Endothelial cell of umbilical vein (primary cell): ENCODE measurements at regions not wholly inside any gene's neighbourhood (a gene's known extent, or its start where the extent isn't known, plus 50 kb on each side); places are given as distances from the start of the nearest gene placed in this dataset.

Experiments
- BruUV-seq: library from RNA; stranded (reverse); fragments of 400-500 nt; replicated peaks from 2 replicates; lab custom pipeline; 2021; lab: Mats Ljungman, UMichigan
- CTCF ChIA-PET: fragments of 300-600, 350-600 bp; sonication (Branson Sonifier 250); formaldehyde crosslinking; loops from one replicate; lab custom pipeline; 2021; ENCODE audit warnings: antibody characterized with exemption, inconsistent platforms; lab: Charles Lee
- POLR2A ChIA-PET: fragments of 300-600, 350-600 bp; sonication (Branson Sonifier 250); formaldehyde crosslinking; loops from one replicate; lab custom pipeline; 2021; ENCODE audit warnings: antibody characterized with exemption, inconsistent platforms; lab: Charles Lee
- DNase-seq: peaks from one replicate; pipeline ENCODE4 v3.0.0-alpha.2; 2011; ENCODE audit warnings: low read depth, low spot score
- FAIRE-seq: peaks from 2 replicates; lab custom pipeline; 2011; peaks lifted over from hg19 to GRCh38; lab: Jason Lieb, UNC
- H2AFZ ChIP-seq: 2 replicates; pipeline ENCODE4 v1.6.0; 2012; ENCODE audit warnings: low read depth, low read length, control low read depth, inconsistent platforms
- H3K27ac ChIP-seq: 2 replicates; pipeline ENCODE4 v1.5.1; 2011; ENCODE audit warnings: low read depth, mild to moderate bottlenecking, control low read depth, low read length, moderate library complexity; ENCODE audit not compliant: insufficient read depth
- H3K27me3 ChIP-seq, 2 experiments: 2 replicates each; pipeline versions ENCODE4 v1.6.0 to v1.6.1; 2011; ENCODE audit warnings: low read length in 2 of 2, mixed read lengths in 1 of 2; ENCODE audit not compliant: control insufficient read depth in 2 of 2, insufficient read depth in 2 of 2
- H3K36me3 ChIP-seq, 2 experiments: 2 replicates in 1 of 2; 3 replicates in 1 of 2; pipeline ENCODE4 v1.5.1; 2011; ENCODE audit warnings: low read length in 2 of 2, mild to moderate bottlenecking in 1 of 2, moderate library complexity in 1 of 2; ENCODE audit not compliant: control insufficient read depth in 2 of 2, insufficient read depth in 2 of 2; ENCODE audit errors: extremely low read depth in 1 of 2
- H3K4me1 ChIP-seq: 3 replicates; pipeline ENCODE4 v1.5.1; 2011; ENCODE audit warnings: mild to moderate bottlenecking, low read length; ENCODE audit not compliant: control insufficient read depth, insufficient read depth; ENCODE audit errors: extremely low read depth
- H3K4me2 ChIP-seq: 2 replicates; pipeline ENCODE4 v1.6.1; 2011; ENCODE audit warnings: low read length, control low read depth, mixed read lengths; ENCODE audit not compliant: insufficient read depth
- H3K4me3 ChIP-seq, 3 experiments: fragments of 200-600 bp in 1 of 3; sonication (generic), shearing (Covaris generic) in 1 of 3; replicated peaks in 1 of 3; 2 replicates each; pipeline ENCODE4 v1.5.1; 2011 to 2016; ENCODE audit warnings: control low read depth in 3 of 3, low read length in 3 of 3, mild to moderate bottlenecking in 2 of 3, inconsistent platforms in 1 of 3, low read depth in 1 of 3, moderate library complexity in 1 of 3; ENCODE audit not compliant: insufficient read depth in 1 of 3
- H3K79me2 ChIP-seq: 2 replicates; pipeline ENCODE4 v1.6.0; 2012; ENCODE audit warnings: low read length, inconsistent platforms; ENCODE audit not compliant: control insufficient read depth, insufficient read depth
- H3K9ac ChIP-seq: replicated peaks from 2 replicates; pipeline ENCODE3; 2011; ENCODE audit warnings: low read length, control low read depth; ENCODE audit not compliant: insufficient read depth; ENCODE audit errors: extremely low read depth
- H3K9me1 ChIP-seq: replicated peaks from 3 replicates; pipeline ENCODE4 v1.6.0; 2011; ENCODE audit warnings: mild to moderate bottlenecking, low read length; ENCODE audit not compliant: control insufficient read depth, insufficient read depth; ENCODE audit errors: extremely low read depth
- H3K9me3 ChIP-seq: replicated peaks from 2 replicates; pipeline ENCODE4 v1.5.1; 2012; ENCODE audit warnings: low read length, inconsistent platforms; ENCODE audit not compliant: control insufficient read depth, insufficient read depth
- H4K20me1 ChIP-seq: replicated peaks from 2 replicates; pipeline ENCODE3; 2011; ENCODE audit warnings: mild to moderate bottlenecking, low read length; ENCODE audit not compliant: control insufficient read depth, insufficient read depth; ENCODE audit errors: extremely low read depth
- CTCF ChIP-seq, 2 donors: IDR thresholded peaks; 1 replicate in 1 of 2; 2 replicates in 1 of 2; pipeline ENCODE4 v1.5.1; 2011; ENCODE audit warnings: low read length in 2 of 2, mild to moderate bottlenecking in 2 of 2, moderate library complexity in 2 of 2, control low read depth in 1 of 2, inconsistent platforms in 1 of 2, low read depth in 1 of 2; ENCODE audit not compliant: insufficient read depth in 1 of 2; ENCODE audit errors: extremely low read depth in 1 of 2
- EZH2 ChIP-seq: IDR thresholded peaks from 2 replicates; pipeline ENCODE4 v1.6.1; 2012; ENCODE audit warnings: borderline replicate concordance, low read depth, mild to moderate bottlenecking, moderate library complexity, low read length, inconsistent platforms; ENCODE audit not compliant: severe bottlenecking
- FOS ChIP-seq: IDR thresholded peaks from 2 replicates; pipeline ENCODE4 v1.6.1; 2011; ENCODE audit warnings: mild to moderate bottlenecking, low read length, moderate library complexity, borderline replicate concordance; ENCODE audit not compliant: insufficient read depth
- GATA2 ChIP-seq: IDR thresholded peaks from 2 replicates; pipeline ENCODE4 v1.7.0; 2011; ENCODE audit warnings: low read depth, mild to moderate bottlenecking, moderate library complexity, mixed read lengths, low read length; ENCODE audit not compliant: insufficient read length, insufficient read depth
- JUN ChIP-seq: IDR thresholded peaks from 2 replicates; pipeline ENCODE4 v1.6.1; 2011; ENCODE audit warnings: borderline replicate concordance, low read depth; ENCODE audit not compliant: insufficient read length, insufficient read depth
- MAX ChIP-seq: IDR thresholded peaks from 2 replicates; pipeline ENCODE4 v1.6.1; 2011; ENCODE audit not compliant: insufficient read depth, insufficient read length
- MYC ChIP-seq: IDR thresholded peaks from one replicate; pipeline ENCODE4 v1.6.1; 2011; ENCODE audit warnings: mild to moderate bottlenecking, low read depth, low read length
- POLR2A ChIP-seq: IDR thresholded peaks from 2 replicates; pipeline ENCODE4 v1.6.1; 2012; ENCODE audit warnings: low read depth, mild to moderate bottlenecking, control low read depth, low read length
- POLR2AphosphoS5 ChIP-seq: IDR thresholded peaks from 2 replicates; pipeline ENCODE4 v1.6.1; 2012; ENCODE audit warnings: low read depth, mild to moderate bottlenecking, control low read depth, low read length, moderate library complexity; ENCODE audit not compliant: insufficient read depth
- dilution Hi-C: fragments of 300-500 bp; cut with MboI; formaldehyde crosslinking; loops from one replicate; pipeline ENCODE4 v1.15.0; 2019; ENCODE audit warnings: low sequenced_read_pairs; ENCODE audit not compliant: extremely low pct_ligation_motif_present
- intact Hi-C: fragments of 100-400 bp; cut with micrococcal nuclease; formaldehyde crosslinking; loops from one replicate; pipeline ENCODE4 v1.10.0; 2022

- POLR2A ChIA-PET = no interaction called here
Observed at GRCh38 chr3:107116251-107116650, 261.0 kb upstream of the CCDC54 start.

More at GRCh38 chr3:107116251-107116650, 261.0 kb upstream of the CCDC54 start:
- H3K4me3 ChIP-seq = no peak overlapping the region
- dilution Hi-C loops (no loop called here), intact Hi-C loops (no loop called here)
- CTCF ChIA-PET = no interaction called here
- no peaks in the 10 kb centered on the region for H3K9me1 ChIP-seq
- no peak overlapping the region for H3K4me2 ChIP-seq
- H4K20me1 ChIP-seq = no peaks in the 10 kb centered on the region
- BruUV-seq = no TSS peak
- H3K79me2 ChIP-seq = no peaks in the 10 kb centered on the region
- DNase-seq (no peak), FAIRE-seq (no peak)
- no peaks in the 10 kb centered on the region for H3K9me3 ChIP-seq
- TF ChIP-seq POLR2A (no peak), FOS (no peak), CTCF (IDR thresholded peaks at IDR 0.05; ENCODE audit: extremely low read depth in 1 of 2, insufficient read depth in 1 of 2, low read depth in 1 of 2, low read length in 2 of 2) (no peak), MAX (no peak), GATA2 (no peak), POLR2AphosphoS5 (no peak), EZH2 (no peak), MYC (no peak), JUN (no peak)
- peaks cover 0 to 6% of the 10 kb centered on the region in 2 experiments for H3K27me3 ChIP-seq
- no peak overlapping the region for H2AFZ ChIP-seq
- no peak overlapping the region for H3K27ac ChIP-seq
- no peaks in the 10 kb centered on the region for H3K4me1 ChIP-seq
- no peaks in the 10 kb centered on the region for H3K36me3 ChIP-seq
- H3K9ac ChIP-seq = no peak overlapping the region
